ENCODE measurements at regions not wholly inside any gene's neighbourhood (a gene's known extent, or its start where the extent isn't known, plus 50 kb on each side); places are given as distances from the start of the nearest gene placed in this dataset.
A peak's percentile ranks its signal among the peaks of the same experiment; 100 is the strongest.

- no peaks in the 10 kb centered on the region for H3K36me3 ChIP-seq (ENCODE audit: insufficient read depth, low read length)
- H3K4me1 ChIP-seq (ENCODE audit: insufficient read depth, low read length, poor library complexity, severe bottlenecking), result no peaks in the 10 kb centered on the region
- H3K9me2 ChIP-seq (replicated peaks; ENCODE audit: low read depth, low read length), result no peaks in the 10 kb centered on the region
- H2AFZ ChIP-seq (ENCODE audit: low read length), result no peak overlapping the region
- H3K79me2 ChIP-seq (ENCODE audit: insufficient read depth, low read length), result no peaks in the 10 kb centered on the region
- no peaks in the 10 kb centered on the region for H4K20me1 ChIP-seq (ENCODE audit: insufficient read depth, low read length, poor library complexity, severe bottlenecking)
- TF ChIP-seq CTCF (conservative IDR thresholded peaks at IDR 0.05; ENCODE audit: low read length), result no peak
- no peak for TF ChIP-seq EZH2phosphoT487 (IDR thresholded peaks at IDR 0.05; ENCODE audit: borderline replicate concordance)
- H3K9me3 ChIP-seq (ENCODE audit: insufficient read depth, low read depth, low read length), result no peaks in the 10 kb centered on the region
- no peaks in the 10 kb centered on the region for H3F3A ChIP-seq (ENCODE audit: low read depth)
- H3K4me3 ChIP-seq (ENCODE audit: low read length, poor library complexity, severe bottlenecking), result no peak overlapping the region
- H3K9ac ChIP-seq (ENCODE audit: low read depth, low read length, poor library complexity, severe bottlenecking), result no peak overlapping the region
- H3K27me3 ChIP-seq (ENCODE audit: insufficient read depth, low read length, poor library complexity, severe bottlenecking), result no peaks in the 10 kb centered on the region
- no peak overlapping the region for H3K4me2 ChIP-seq (ENCODE audit: low read depth, low read length, poor library complexity, severe bottlenecking)
Observed at GRCh38 chr10:57341294-57341693, 926.4 kb downstream of the IPMK start.

DNA sequence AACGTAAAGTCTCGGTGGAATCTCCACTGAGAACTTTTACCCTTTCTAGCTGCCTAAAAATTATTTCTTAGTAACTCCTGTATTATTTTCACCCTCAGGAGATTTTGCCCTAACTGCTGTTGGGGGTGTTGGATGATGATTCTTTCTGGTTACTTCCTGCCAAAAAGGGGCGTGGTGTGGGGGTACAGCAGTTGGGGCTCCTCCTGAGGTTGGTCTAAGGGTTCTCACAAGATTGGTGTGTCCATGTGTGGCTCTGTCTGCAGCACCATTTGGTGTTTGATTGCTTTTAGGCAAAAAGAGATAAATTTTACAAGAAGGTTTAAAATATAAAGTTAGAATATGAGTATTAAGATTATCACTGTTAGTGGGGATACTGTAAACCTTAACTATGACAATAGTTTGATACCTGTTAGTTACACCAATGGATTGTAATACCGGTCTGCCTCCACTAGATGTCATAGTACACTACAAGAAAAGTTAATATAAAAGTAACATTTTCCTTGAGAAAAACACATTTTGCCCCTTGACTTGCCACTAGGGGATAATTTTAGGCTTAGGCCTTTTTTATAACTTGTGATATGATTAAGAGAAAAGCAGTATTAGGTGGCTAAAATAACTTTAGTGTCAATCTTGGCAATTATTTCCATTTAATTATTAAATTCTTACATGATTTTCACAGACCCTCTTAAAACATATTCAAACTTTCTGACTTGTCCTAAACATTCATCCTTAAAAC, 928.7 kb downstream of the IPMK start:
- no peak for TF ChIP-seq EZH2phosphoT487 (IDR thresholded peaks at IDR 0.05; ENCODE audit: borderline replicate concordance)
- peak; percentile 79 for TF ChIP-seq CTCF (conservative IDR thresholded peaks at IDR 0.05; ENCODE audit: low read length)
- Histone ChIP-seq H3K9me2 (replicated peaks; ENCODE audit: low read depth, low read length) (no peaks in the 10 kb centered on the region), H2AFZ (ENCODE audit: low read length) (no peak overlapping the region), H3K9ac (ENCODE audit: low read depth, low read length, poor library complexity, severe bottlenecking) (no peak overlapping the region), H3K4me1 (ENCODE audit: insufficient read depth, low read length, poor library complexity, severe bottlenecking) (no peaks in the 10 kb centered on the region), H4K20me1 (ENCODE audit: insufficient read depth, low read length, poor library complexity, severe bottlenecking) (no peaks in the 10 kb centered on the region), H3K4me2 (ENCODE audit: low read depth, low read length, poor library complexity, severe bottlenecking) (no peak overlapping the region), H3K36me3 (ENCODE audit: insufficient read depth, low read length) (no peaks in the 10 kb centered on the region), H3K9me3 (ENCODE audit: insufficient read depth, low read depth, low read length) (no peaks in the 10 kb centered on the region), H3K4me3 (ENCODE audit: low read length, poor library complexity, severe bottlenecking) (no peak overlapping the region), H3K79me2 (ENCODE audit: insufficient read depth, low read length) (no peaks in the 10 kb centered on the region), H3F3A (ENCODE audit: low read depth) (no peaks in the 10 kb centered on the region), H3K27me3 (ENCODE audit: insufficient read depth, low read length, poor library complexity, severe bottlenecking) (no peaks in the 10 kb centered on the region)

- H3K4me3 ChIP-seq (ENCODE audit: low read length, poor library complexity, severe bottlenecking), result no peak overlapping the region
- H3K9ac ChIP-seq (ENCODE audit: low read depth, low read length, poor library complexity, severe bottlenecking), result no peak overlapping the region
- H3K36me3 ChIP-seq (ENCODE audit: insufficient read depth, low read length), result no peaks in the 10 kb centered on the region
- no peaks in the 10 kb centered on the region for H3K4me1 ChIP-seq (ENCODE audit: insufficient read depth, low read length, poor library complexity, severe bottlenecking)
- no peaks in the 10 kb centered on the region for H3K79me2 ChIP-seq (ENCODE audit: insufficient read depth, low read length)
- H4K20me1 ChIP-seq (ENCODE audit: insufficient read depth, low read length, poor library complexity, severe bottlenecking), result no peaks in the 10 kb centered on the region
- H2AFZ ChIP-seq (ENCODE audit: low read length), result no peak overlapping the region
- no peaks in the 10 kb centered on the region for H3K9me2 ChIP-seq (replicated peaks; ENCODE audit: low read depth, low read length)
- no peak overlapping the region for H3K4me2 ChIP-seq (ENCODE audit: low read depth, low read length, poor library complexity, severe bottlenecking)
- no peaks in the 10 kb centered on the region for H3K27me3 ChIP-seq (ENCODE audit: insufficient read depth, low read length, poor library complexity, severe bottlenecking)
- H3F3A ChIP-seq (ENCODE audit: low read depth), result no peaks in the 10 kb centered on the region
- H3K9me3 ChIP-seq (ENCODE audit: insufficient read depth, low read depth, low read length), result no peaks in the 10 kb centered on the region
- TF ChIP-seq EZH2phosphoT487 (IDR thresholded peaks at IDR 0.05; ENCODE audit: borderline replicate concordance) (no peak), CTCF (conservative IDR thresholded peaks at IDR 0.05; ENCODE audit: low read length) (no peak)
Observed at GRCh38 chr10:57336865-57337264, 930.8 kb downstream of the IPMK start.
